IMR-90 (cell line): ENCODE measurements at regions not wholly inside any gene's neighbourhood (a gene's known extent, or its start where the extent isn't known, plus 50 kb on each side); places are given as distances from the start of the nearest gene placed in this dataset.

Source experiments
- ATAC-seq: fragments of 200-7000 bp; cut with Tn5 transposase; 2 replicates; pipeline ENCODE4 v1.9.1; 2020; ENCODE audit warnings: low read depth, mild to moderate bottlenecking, moderate library complexity
- BruUV-seq: library from RNA; stranded (reverse); fragments of 400-500 nt; replicated peaks from 2 replicates; lab custom pipeline; 2021; lab: Mats Ljungman, UMichigan
- CTCF ChIA-PET: fragments of 300-600 bp; formaldehyde crosslinking; extraction: SDS; loops from one replicate; lab custom pipeline; 2021; ENCODE audit warnings: antibody characterized with exemption; lab: Yijun Ruan, JAX
- POLR2A ChIA-PET: fragments of 300-600 bp; sonication (Branson Sonifier 250); formaldehyde crosslinking; loops from one replicate; lab custom pipeline; 2022; ENCODE audit warnings: antibody characterized with exemption; ENCODE audit not compliant: unreplicated experiment; lab: Charles Lee
- DNase-seq: peaks from one replicate; pipeline ENCODE4 v3.0.0; 2013
- H2AFZ ChIP-seq: replicated peaks from 2 replicates; pipeline ENCODE3; 2013; ENCODE audit warnings: low read length, mild to moderate bottlenecking; ENCODE audit not compliant: poor library complexity
- H2AK5ac ChIP-seq: 2 replicates; pipeline ENCODE4 v1.6.1; 2013; ENCODE audit warnings: low read depth, low read length, inconsistent platforms
- H2AK9ac ChIP-seq: replicated peaks from 2 replicates; pipeline ENCODE3; 2013; ENCODE audit warnings: mild to moderate bottlenecking, low read depth, low read length, moderate library complexity; ENCODE audit not compliant: poor library complexity
- H2BK120ac ChIP-seq: 2 replicates; pipeline ENCODE4 v1.6.1; 2013; ENCODE audit warnings: low read depth, low read length, inconsistent platforms
- H2BK15ac ChIP-seq: 3 replicates; pipeline ENCODE4 v1.6.1; 2013; ENCODE audit warnings: low read depth, low read length, inconsistent platforms
- H2BK20ac ChIP-seq: 2 replicates; pipeline ENCODE4 v1.6.1; 2013; ENCODE audit warnings: low read depth, mild to moderate bottlenecking, inconsistent platforms, low read length, moderate library complexity
- H2BK5ac ChIP-seq: 2 replicates; pipeline ENCODE4 v1.6.1; 2013; ENCODE audit warnings: mild to moderate bottlenecking, low read depth, low read length, inconsistent platforms; ENCODE audit not compliant: poor library complexity, severe bottlenecking
- H3K14ac ChIP-seq: replicated peaks from 2 replicates; pipeline ENCODE4 v1.6.1; 2013; ENCODE audit warnings: low read depth, low read length, inconsistent platforms
- H3K18ac ChIP-seq: 2 replicates; pipeline ENCODE4 v1.6.1; 2013; ENCODE audit warnings: low read depth, low read length, control low read depth
- H3K23ac ChIP-seq: 2 replicates; pipeline ENCODE4 v1.6.1; 2013; ENCODE audit warnings: low read depth, low read length, inconsistent platforms
- H3K27ac ChIP-seq: 2 replicates; pipeline ENCODE4 v1.5.1; 2013; ENCODE audit warnings: mild to moderate bottlenecking, control low read depth, low read length; ENCODE audit not compliant: insufficient read depth
- H3K27me3 ChIP-seq: 2 replicates; pipeline ENCODE4 v1.6.1; 2013; ENCODE audit warnings: low read length; ENCODE audit not compliant: control insufficient read depth, insufficient read depth
- H3K36me3 ChIP-seq: 2 replicates; pipeline ENCODE4 v1.6.1; 2013; ENCODE audit warnings: low read length, mixed read lengths; ENCODE audit not compliant: control insufficient read depth, insufficient read depth
- H3K4ac ChIP-seq: 2 replicates; pipeline ENCODE4 v1.6.1; 2013; ENCODE audit warnings: low read depth, low read length, inconsistent platforms
- H3K4me1 ChIP-seq: 2 replicates; pipeline ENCODE4 v1.6.1; 2013; ENCODE audit warnings: low read length, mixed read lengths; ENCODE audit not compliant: control insufficient read depth, insufficient read depth
- H3K4me2 ChIP-seq: 2 replicates; pipeline ENCODE4 v1.6.1; 2013; ENCODE audit warnings: low read depth, mild to moderate bottlenecking, control low read depth, low read length, moderate library complexity
- H3K4me3 ChIP-seq: 2 replicates; pipeline ENCODE4 v1.5.1; 2013; ENCODE audit warnings: low read depth, mild to moderate bottlenecking, control low read depth, low read length, moderate library complexity; ENCODE audit not compliant: insufficient read depth
- H3K56ac ChIP-seq: 2 replicates; pipeline ENCODE4 v1.6.1; 2013; ENCODE audit warnings: low read length, inconsistent platforms; ENCODE audit not compliant: insufficient read depth; ENCODE audit errors: extremely low read depth
- H3K79me1 ChIP-seq, 2 experiments: 2 replicates each; pipeline ENCODE4 v1.6.1; 2013; ENCODE audit warnings: low read length in 2 of 2, inconsistent platforms in 1 of 2, low read depth in 1 of 2
- H3K9ac ChIP-seq: 2 replicates; pipeline ENCODE4 v1.6.1; 2013; ENCODE audit warnings: low read depth, low read length, control low read depth
- H3K9me1 ChIP-seq: 2 replicates; pipeline ENCODE4 v1.6.1; 2013; ENCODE audit warnings: low read length, inconsistent platforms; ENCODE audit not compliant: insufficient read depth
- H3K9me3 ChIP-seq: 2 replicates; pipeline ENCODE4 v1.6.1; 2013; ENCODE audit warnings: low read length; ENCODE audit not compliant: control insufficient read depth, insufficient read depth
- H4K20me1 ChIP-seq: 2 replicates; pipeline ENCODE4 v1.6.1; 2013; ENCODE audit warnings: low read length, inconsistent platforms; ENCODE audit not compliant: insufficient read depth
- H4K5ac ChIP-seq: 2 replicates; pipeline ENCODE4 v1.6.1; 2013; ENCODE audit warnings: mild to moderate bottlenecking, low read depth, low read length, control low read depth
- H4K8ac ChIP-seq, 2 experiments: 2 replicates each; pipeline ENCODE4 v1.6.1; 2013; ENCODE audit warnings: low read depth in 2 of 2, low read length in 2 of 2, control low read depth in 1 of 2, inconsistent platforms in 1 of 2
- H4K91ac ChIP-seq: 2 replicates; pipeline ENCODE4 v1.6.1; 2013; ENCODE audit warnings: low read depth, low read length, inconsistent platforms; ENCODE audit not compliant: insufficient read depth
- BHLHE40 ChIP-seq: fragments of 150-350 bp; IDR thresholded peaks from 2 replicates; pipeline ENCODE4 v1.6.1; 2016; ENCODE audit warnings: mild to moderate bottlenecking, low read depth, low read length
- CEBPB ChIP-seq: IDR thresholded peaks from 2 replicates; pipeline ENCODE4 v1.6.1; 2012; ENCODE audit warnings: low read depth, low read length, improper control_type of control experiment
- CHD1 ChIP-seq: IDR thresholded peaks from 2 replicates; pipeline ENCODE4 v1.6.1; 2012; ENCODE audit warnings: low read depth, low read length, improper control_type of control experiment
- ELK1 ChIP-seq: fragments of 150-350 bp; IDR thresholded peaks from 2 replicates; pipeline ENCODE4 v1.6.1; 2016; ENCODE audit warnings: low read depth, mild to moderate bottlenecking, low read length, moderate library complexity, borderline replicate concordance
- FOS ChIP-seq: fragments of 150-350 bp; IDR thresholded peaks from 2 replicates; pipeline ENCODE4 v1.6.1; 2016; ENCODE audit warnings: low read depth, low read length
- MAFK ChIP-seq: IDR thresholded peaks from 2 replicates; pipeline ENCODE4 v1.6.1; 2012; ENCODE audit warnings: low read depth, low read length, improper control_type of control experiment
- MAZ ChIP-seq: IDR thresholded peaks from 2 replicates; pipeline ENCODE4 v1.6.1; 2012; ENCODE audit warnings: low read depth, mild to moderate bottlenecking, low read length, improper control_type of control experiment, moderate library complexity, borderline replicate concordance
- MXI1 ChIP-seq: IDR thresholded peaks from 2 replicates; pipeline ENCODE4 v1.6.1; 2012; ENCODE audit warnings: low read depth, mild to moderate bottlenecking, low read length, moderate library complexity, borderline replicate concordance
- NFE2L2 ChIP-seq: fragments of 150-350 bp; IDR thresholded peaks from 2 replicates; pipeline ENCODE4 v1.6.1; 2016; ENCODE audit warnings: low read depth, mild to moderate bottlenecking, low read length
- POLR2A ChIP-seq: IDR thresholded peaks from 2 replicates; pipeline ENCODE4 v1.6.1; 2012; ENCODE audit warnings: mild to moderate bottlenecking, low read depth, low read length
- RAD21 ChIP-seq: IDR thresholded peaks from 2 replicates; pipeline ENCODE4 v1.6.1; 2012; ENCODE audit warnings: low read length, improper control_type of control experiment
- RCOR1 ChIP-seq: IDR thresholded peaks from 2 replicates; pipeline ENCODE4 v1.6.1; 2012; ENCODE audit warnings: mild to moderate bottlenecking, low read length, improper control_type of control experiment; ENCODE audit not compliant: insufficient replicate concordance
- RFX5 ChIP-seq: IDR thresholded peaks from 2 replicates; pipeline ENCODE4 v1.8.0; 2012; ENCODE audit warnings: low read depth, mild to moderate bottlenecking, low read length, moderate library complexity
- SMC3 ChIP-seq: fragments of 150-350 bp; IDR thresholded peaks from 2 replicates; pipeline ENCODE4 v1.6.1; 2016; ENCODE audit warnings: low read depth, mild to moderate bottlenecking, antibody characterized with exemption, low read length, moderate library complexity
- WGBS, 2 experiments: methylation state at CpG; one replicate each; pipeline versions ENCODE4 v1.1.5 to v1.1.7; 2013; ENCODE audit warnings: missing lambda C conversion rate in 2 of 2; ENCODE audit not compliant: insufficient read length in 1 of 2; ENCODE audit errors: extremely low coverage in 2 of 2; 5-methylcytosine and 5-hydroxymethylcytosine counted together
- dilution Hi-C: fragments of 300-500 bp; cut with HindIII; formaldehyde crosslinking; loops from one replicate; pipeline ENCODE4 v1.14.3; 2018; ENCODE audit warnings: low sequenced_read_pairs; ENCODE audit not compliant: unreplicated experiment
- in situ Hi-C: fragments of 300-500 bp; cut with MboI; formaldehyde crosslinking; loops from 3 replicates; pipeline ENCODE4 v1.14.3; 2019; ENCODE audit warnings: low sequenced_read_pairs, inconsistent platforms, mixed read lengths
- intact Hi-C: fragments of 100-400 bp; cut with micrococcal nuclease; formaldehyde crosslinking; loops from 2 replicates; pipeline ENCODE4 v1.10.0; 2022
- TF ChIP-seq, protein P1 (sequence below): conservative IDR thresholded peaks from 2 replicates; pipeline ENCODE4 v1.5.1; 2012; ENCODE audit warnings: mild to moderate bottlenecking, low read depth, low read length, improper control_type of control experiment
- TF ChIP-seq, protein P2 (sequence below): fragments of 150-350 bp; IDR thresholded peaks from 2 replicates; pipeline ENCODE4 v1.6.1; 2017; ENCODE audit warnings: mild to moderate bottlenecking, antibody characterized with exemption, low read length, low read depth

DNA sequence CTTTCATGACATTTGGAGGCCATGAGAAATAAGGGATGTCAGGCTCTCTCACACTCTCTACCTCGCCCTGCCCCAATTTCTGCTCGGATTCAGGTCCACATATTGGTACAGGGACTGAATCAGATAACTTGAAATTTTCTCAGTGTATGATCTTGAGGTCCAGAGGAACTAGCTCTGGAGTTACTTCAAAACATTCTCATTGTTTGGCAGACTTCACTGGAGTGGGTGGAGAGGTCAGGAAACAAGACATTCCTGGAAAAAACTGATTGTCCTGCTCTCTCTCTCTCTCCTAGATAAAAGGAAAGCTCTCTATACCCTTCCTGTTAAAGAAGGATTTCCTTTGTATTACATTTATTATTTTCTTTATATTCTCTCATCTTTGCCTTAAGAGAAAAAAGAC is 428.1 kb upstream of the DACH1 start:
- BruUV-seq = no TSS peak
- Histone ChIP-seq H2BK5ac (no peak overlapping the region), H2BK120ac (no peak overlapping the region), H3K4me1 (no peaks in the 10 kb centered on the region), H3K9ac (no peak overlapping the region), H4K8ac (no peak overlapping the region), H2BK20ac (no peak overlapping the region), H3K4me2 (no peak overlapping the region), H3K4ac (no peak overlapping the region), H4K20me1 (no peaks in the 10 kb centered on the region), H2AK9ac (no peak overlapping the region), H3K9me1 (no peaks in the 10 kb centered on the region), H3K9me3 (peaks cover 4% of the 10 kb centered on the region; the same call in 1 of the 2 replicates), H3K18ac (no peak overlapping the region), H3K14ac (no peak overlapping the region), H3K4me3 (no peak overlapping the region), H3K79me1 (no peaks in the 10 kb centered on the region), H3K27ac (no peak overlapping the region), H3K56ac (no peak overlapping the region), H4K5ac (no peak overlapping the region), H3K36me3 (no peaks in the 10 kb centered on the region), H3K27me3 (no peaks in the 10 kb centered on the region), H3K23ac (no peak overlapping the region), H2AFZ (no peak overlapping the region), H4K91ac (no peak overlapping the region), H2BK15ac (no peak overlapping the region), H2AK5ac (no peak overlapping the region)
- dilution Hi-C loops (no loop called here), intact Hi-C loops (no loop called here), in situ Hi-C loops (no loop called here)
- DNase-seq (no peak), ATAC-seq (no peak)
- CTCF ChIA-PET = no interaction called here
- WGBS, 2 experiments = no CpG with 5 or more reads among the region's 2 CpGs
- TF ChIP-seq MAFK (no peak), SMC3 (no peak), FOS (no peak), MXI1 (no peak), RFX5 (no peak), NFE2L2 (no peak), BHLHE40 (no peak), POLR2A (no peak), RAD21 (no peak), ELK1 (no peak), RCOR1 (no peak), CEBPB (no peak), CHD1 (no peak), MAZ (no peak)
- TF ChIP-seq, protein P1, sequence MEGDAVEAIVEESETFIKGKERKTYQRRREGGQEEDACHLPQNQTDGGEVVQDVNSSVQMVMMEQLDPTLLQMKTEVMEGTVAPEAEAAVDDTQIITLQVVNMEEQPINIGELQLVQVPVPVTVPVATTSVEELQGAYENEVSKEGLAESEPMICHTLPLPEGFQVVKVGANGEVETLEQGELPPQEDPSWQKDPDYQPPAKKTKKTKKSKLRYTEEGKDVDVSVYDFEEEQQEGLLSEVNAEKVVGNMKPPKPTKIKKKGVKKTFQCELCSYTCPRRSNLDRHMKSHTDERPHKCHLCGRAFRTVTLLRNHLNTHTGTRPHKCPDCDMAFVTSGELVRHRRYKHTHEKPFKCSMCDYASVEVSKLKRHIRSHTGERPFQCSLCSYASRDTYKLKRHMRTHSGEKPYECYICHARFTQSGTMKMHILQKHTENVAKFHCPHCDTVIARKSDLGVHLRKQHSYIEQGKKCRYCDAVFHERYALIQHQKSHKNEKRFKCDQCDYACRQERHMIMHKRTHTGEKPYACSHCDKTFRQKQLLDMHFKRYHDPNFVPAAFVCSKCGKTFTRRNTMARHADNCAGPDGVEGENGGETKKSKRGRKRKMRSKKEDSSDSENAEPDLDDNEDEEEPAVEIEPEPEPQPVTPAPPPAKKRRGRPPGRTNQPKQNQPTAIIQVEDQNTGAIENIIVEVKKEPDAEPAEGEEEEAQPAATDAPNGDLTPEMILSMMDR = no peak
- TF ChIP-seq, protein P2, sequence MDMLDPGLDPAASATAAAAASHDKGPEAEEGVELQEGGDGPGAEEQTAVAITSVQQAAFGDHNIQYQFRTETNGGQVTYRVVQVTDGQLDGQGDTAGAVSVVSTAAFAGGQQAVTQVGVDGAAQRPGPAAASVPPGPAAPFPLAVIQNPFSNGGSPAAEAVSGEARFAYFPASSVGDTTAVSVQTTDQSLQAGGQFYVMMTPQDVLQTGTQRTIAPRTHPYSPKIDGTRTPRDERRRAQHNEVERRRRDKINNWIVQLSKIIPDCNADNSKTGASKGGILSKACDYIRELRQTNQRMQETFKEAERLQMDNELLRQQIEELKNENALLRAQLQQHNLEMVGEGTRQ = no peak
- POLR2A ChIA-PET = no interaction called here
